HG02588 (cell line): ENCODE measurements at regions not wholly inside any gene's neighbourhood (a gene's known extent, or its start where the extent isn't known, plus 50 kb on each side); places are given as distances from the start of the nearest gene placed in this dataset.
"Not testable (repeated sequence)": the region's sequence is repeated elsewhere in the genome, so short reads cannot be mapped to it uniquely, and the experiment has no call there.

Experiments used
- ATAC-seq: cut with Tn5 transposase; IDR thresholded peaks from one replicate; pipeline ENCODE4 v1.9.1; 2021; ENCODE audit warnings: mild to moderate bottlenecking, moderate library complexity; ENCODE audit not compliant: unreplicated experiment

DNA sequence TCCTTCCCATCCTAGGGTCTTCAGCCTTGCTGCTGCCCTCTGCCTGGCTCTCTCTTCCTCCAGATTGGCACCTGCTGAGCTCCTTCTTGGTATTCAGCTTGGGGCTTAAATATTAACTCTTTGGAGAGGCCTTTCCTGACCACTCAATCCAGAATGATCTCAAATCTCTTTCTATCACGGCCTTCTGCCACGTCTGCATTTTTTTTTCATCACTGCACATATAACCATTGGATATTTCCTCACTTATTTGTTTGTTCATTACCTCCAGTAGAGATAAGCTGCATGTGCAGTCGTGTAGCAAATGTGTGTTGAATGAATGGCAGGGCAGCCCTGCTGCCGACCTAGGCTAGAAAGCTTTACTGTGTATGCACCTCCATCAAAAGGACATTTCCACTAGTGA is 51.6 kb upstream of the MPP7 start:
- no peak for ATAC-seq

DNA sequence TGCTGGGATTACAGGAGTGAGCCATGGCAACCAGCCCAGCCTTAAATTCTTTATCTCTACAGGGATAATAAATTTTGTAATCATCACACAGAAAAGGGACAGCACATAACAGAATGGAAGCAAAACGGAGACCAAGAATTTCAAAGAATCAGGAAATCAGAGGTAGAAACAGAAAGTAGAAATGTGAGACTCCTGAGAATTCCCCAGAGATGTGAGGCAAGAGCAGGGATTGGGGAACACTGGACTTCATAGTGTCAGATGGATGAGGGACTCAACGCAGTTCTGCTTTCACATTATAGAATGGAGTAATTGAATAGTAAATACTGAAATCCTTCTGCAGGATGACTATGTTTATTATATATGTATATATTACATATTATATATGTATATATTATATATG is 52.5 kb upstream of the MPP7 start:
- no peak for ATAC-seq

DNA sequence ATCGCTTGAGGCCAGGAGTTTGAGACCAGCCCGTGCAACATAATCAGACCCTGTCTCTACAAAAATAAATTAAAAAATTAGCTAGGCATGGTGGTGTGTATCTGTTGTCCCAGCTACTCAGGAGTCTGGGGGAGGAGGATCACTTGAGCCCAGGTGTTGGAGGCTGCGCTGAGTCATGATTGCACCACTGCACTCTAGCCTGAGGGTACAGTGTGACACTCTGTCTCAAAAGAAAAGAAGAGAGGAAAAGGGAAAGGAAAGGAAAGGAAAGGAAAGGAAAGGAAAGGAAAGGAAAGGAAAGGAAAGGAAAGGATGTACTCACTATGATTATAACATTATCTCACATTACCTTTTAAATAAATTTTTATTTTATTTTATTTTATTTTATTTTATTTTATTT is 56.5 kb upstream of the MPP7 start:
- no peak for ATAC-seq

DNA sequence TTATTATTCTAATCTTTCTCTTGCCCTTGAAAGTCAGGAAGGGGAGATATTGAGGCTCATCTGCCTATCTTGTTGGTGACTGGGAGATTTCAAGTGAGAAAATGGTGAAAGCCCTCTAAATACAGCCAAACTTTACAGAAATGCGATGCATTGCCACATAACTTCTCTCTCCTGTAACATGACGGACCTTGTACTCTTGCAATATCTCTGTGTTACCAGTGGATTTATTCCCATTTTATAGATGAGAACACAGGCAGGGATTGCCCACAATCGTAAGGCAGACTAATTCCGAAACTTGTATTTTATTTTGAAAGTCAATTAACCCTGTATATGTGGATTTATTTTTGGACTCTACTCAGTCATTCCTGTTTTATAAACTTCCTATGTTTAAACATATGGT is 57.3 kb upstream of the MPP7 start:
- ATAC-seq, result no peak

DNA sequence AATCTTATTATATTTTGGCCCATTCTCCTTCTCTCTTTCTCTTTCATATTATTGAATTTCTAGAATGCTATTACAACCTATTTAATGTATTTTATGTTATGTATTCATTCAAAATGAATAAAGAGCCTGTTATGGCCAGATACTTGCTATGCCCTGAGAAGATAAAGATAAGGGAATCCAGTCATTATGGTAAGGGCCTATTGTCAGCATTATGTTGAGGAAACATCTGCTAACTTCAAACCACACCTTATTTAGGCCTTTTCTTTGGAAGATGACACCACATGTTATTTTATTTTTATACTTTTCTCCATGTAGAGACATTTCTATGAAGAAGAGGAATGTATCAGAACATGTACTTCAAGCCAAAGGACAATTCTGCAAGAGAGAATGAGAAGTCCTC is 60.5 kb upstream of the MPP7 start:
- ATAC-seq, result no peak

DNA sequence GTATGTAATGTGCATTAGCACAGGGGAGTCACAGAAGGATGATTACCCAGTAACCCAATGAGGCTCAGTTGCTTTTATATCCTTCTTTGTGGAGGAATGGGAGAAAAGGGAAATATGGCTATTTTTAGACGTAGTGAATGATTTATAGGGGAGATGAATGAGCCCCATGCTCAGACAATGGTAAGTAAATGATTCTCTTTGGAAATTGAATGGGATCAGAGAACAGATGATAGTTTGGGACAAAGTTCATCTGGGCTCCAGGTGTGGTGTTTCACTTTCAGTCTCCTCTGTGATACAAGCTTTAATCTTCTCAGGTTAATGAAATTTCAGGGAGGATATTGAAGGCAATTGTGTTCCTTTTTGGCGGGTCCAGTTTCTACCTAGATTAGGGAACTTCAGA is 63.0 kb upstream of the MPP7 start:
- ATAC-seq, result no peak

DNA sequence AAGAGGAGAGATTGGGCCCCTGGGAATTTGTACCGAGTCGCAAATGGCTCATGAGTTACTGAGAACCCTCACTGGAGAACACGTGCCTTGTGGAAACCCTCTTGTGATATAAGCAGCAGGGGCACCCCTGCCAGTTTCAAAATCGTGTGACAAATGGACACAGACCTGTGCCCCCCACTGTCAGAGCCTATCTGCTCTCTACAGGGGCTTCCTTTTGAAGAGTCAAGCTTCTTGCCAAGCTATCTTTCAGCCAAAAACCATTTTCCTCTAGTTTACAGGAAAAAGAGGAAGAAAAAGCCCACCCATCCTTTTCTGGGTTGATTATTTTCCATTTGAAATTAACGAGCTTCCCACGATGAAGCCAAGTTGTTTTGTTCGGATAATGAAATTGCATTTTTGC is 64.1 kb upstream of the MPP7 start:
- no peak for ATAC-seq

DNA sequence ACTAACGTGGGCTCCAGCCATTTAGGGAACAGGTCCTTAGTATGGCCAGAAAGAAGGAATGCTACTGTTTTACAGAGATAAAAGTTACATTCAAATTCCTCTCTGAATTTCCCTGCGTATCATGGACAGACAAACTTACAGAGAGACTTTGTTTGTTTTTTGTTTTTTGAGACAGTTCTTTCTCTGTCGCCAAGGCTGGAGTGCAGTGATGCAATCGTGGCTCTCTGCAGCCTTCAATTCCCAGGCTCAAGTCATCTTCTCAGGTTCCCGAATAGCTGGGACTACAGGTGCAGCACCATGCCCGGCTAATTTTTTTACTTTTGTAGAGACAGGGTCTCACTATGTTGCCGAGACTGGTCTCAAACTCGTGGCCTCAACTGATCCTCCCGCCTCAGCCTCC is 64.5 kb upstream of the MPP7 start:
- ATAC-seq, result no peak

DNA sequence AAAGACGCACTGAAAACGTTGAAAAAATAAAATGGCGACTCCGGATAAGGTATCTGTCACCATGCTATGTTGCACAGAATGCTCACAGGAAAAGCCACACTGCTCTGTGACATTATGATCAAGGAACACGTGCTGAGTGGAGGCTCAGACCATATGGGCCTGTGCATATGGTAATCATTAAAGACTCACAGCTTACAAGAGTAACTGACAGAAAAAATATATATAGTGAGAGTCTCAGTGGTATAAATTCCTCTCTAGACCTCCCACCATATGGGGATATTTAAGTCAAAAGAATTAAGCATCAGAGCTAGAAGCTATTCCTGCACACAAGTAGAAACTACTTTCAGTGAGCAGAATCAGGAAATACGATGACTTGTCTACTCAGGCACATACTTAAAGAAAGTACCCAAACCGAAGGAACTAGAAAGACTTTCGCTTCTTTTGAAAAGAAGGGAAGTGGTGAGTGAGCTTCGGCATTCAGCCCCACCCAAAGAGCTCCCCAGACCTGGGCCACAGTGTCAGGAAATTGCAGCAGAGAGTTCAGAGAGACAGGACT is 65.1 kb upstream of the MPP7 start:
- ATAC-seq, result peak; percentile 87

DNA sequence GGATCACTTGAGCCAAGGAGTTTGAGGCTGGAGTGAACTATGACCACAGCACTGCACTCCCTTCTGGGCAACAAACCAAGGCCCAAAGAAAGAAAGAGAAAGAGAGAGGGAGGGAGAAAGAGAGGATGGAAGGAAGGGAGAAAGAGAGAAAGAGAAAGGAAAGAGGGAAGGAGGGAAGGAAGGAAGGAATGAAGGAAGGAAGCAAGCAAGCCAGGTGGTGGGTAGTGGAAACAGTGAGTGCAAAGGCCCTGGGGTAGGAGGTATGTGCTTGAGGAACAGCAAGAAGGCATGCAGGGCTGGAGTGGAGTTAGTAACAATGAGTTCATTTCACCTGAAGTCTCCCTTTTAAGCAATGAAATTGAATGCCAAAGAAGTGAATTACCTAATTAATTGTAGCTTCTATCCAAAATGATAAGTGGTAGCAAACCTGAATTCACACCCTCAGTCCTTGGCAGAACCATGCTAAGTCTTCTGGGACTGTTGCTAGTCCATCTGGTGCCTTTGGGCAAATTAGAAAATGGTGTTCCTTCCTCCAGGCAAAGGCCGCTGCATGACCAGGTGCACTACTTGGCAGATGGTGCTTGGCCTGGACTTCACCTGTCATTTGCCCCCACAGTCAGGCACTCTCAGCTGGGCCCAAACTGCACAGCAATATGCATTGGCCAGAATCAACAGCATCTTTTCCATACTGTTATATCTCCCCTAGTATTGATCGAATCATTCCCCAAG is 67.4 kb upstream of the MPP7 start:
- ATAC-seq, result no peak

DNA sequence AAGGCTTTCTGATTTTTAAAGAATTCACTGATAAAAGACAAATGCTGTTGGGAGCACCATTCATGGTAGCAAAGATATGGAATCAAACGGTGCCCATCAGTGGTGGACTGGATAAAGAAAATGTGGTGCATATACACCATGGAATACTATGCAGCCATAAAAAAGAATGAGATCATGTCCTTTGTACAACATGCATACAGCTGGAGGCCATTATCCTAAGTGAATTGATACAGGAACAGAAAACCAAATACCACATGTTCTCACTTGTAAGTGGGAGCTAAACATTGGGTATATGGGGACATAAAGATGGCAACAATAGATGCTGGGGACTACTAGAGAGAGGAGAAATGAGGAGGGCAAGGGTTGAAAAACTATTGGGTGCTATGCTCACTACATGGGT is 68.8 kb upstream of the MPP7 start:
- ATAC-seq, result not testable (repeated sequence)

DNA sequence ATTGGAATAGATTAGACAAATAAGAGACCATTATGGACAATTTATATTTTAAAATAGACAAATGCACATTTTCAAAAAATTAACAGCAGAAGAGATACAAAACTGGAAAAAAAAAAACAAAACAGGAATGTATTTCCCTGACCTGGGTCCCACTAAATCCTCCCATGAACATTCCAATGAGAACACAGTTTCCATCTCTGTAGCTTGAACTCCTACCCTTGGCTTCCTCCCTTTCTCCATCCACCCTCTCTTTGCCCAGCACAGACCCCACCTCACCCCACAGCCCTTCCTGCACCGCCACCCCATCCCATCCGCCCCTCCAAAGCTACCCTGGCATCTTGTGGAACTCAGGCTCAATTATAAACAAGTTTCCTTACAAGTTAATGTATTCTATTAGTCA is 71.2 kb upstream of the MPP7 start:
- no peak for ATAC-seq

DNA sequence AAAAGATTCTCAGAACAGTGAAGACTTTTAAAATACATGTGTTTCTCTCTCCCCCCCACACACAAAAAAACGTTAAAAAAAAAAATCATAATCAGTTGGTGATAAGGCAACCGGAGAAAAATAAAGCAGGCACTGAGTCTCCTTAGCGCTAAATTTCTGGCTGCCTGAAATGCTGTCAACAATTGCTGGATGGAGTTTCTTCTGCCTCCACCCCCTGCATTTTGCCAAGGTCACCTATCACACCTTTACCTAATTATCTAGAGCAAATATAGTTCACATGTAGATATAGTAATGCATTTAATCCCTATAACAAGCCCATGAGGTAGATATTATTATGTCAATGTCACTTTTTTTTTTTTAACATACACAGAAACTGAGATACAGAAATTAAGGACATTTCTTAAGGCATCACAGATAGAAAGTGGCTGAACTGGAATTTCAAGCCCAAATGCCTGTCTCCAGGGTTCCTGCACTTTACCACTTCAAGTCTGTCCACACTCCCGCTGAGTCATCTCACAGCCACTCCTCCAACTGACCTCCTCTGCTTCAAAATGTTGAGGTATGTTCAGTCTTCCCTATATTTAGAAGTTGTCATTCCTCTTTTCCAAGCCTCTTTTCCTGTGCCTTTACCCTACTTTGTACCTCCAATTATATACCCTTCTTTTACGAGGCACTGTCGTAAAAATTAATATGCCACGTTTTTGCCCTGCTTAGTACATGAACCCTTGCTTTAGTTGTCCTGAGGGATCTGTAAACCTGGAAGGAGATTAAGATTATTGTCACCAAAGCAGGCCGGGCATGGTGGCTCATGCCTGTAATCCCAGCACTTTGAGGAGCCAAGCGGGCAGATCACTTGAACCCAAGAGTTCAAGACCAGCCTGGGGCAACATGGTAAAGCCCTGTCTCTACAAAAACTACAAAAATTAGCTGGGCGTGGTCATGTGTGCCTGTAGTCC is 72.8 kb upstream of the MPP7 start:
- no peak for ATAC-seq

DNA sequence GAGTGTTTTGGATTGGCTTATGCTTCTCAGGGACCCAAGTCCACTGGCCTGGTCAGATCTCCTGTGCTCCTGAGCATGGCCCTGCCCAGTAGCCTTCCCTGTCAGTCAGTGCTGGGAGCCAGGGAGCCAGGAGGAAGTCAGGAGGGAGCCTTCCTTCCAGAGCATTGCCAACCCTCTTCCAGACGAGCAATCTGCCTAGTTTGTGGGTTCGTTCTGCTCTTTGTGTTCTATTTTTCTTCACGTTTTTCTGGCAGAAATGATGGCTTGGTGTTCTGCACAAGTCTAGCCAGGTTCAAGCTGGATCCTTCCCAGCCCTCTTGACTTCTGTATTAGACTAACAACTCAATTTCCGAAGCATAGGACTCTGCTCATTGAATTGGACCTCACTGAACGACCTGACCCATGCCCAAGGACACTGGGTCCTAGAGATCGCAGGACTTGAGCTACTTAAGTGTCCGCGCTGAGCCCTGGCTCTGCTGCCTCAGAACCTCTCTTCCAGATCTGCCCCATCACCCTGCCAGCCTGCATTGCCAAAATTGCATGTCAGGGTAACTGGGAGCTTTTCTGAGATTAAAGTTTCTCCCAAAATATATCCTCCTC is 76.2 kb upstream of the MPP7 start:
- ATAC-seq, result no peak

DNA sequence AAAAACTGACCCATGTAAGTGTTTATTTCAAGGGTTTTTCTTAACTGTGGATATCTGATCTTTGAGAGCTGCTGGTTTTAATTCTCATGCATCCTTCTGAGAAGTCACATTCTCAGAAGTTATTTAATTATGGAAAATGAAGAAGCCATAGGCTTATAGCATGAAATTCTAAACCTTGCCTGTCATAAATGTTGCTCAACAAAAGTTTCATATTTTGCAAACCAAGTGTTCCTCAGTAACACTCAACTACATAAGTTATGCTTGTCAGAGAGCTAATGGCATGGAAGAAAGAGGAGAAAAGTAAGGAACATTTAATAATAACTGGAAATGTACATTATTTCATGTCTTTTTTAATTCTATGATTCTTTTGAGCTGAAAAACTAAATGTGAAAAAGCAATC is 78.6 kb upstream of the MPP7 start:
- ATAC-seq, result no peak

DNA sequence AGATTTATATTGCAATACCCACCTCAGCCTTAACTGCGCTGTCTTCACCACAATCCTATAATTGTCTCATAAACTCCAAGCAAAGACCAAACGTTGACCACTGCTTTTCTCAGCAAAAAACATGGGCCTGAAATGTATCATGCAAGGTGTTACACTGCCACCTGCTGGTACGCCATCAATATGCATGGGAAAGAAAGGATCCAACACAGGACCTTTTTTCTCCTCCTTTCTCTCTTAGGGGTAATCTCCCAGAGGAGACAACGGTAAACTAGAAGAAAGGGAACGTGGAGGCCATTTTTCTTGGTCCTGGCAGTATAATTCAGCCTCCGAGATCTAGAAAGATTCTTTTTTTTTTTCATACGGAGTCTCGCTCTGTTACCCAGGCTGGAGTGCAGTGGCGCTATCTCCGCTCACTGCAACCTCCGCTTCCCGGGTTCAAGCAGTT is 79.1 kb upstream of the MPP7 start:
- peak; percentile 51 for ATAC-seq

DNA sequence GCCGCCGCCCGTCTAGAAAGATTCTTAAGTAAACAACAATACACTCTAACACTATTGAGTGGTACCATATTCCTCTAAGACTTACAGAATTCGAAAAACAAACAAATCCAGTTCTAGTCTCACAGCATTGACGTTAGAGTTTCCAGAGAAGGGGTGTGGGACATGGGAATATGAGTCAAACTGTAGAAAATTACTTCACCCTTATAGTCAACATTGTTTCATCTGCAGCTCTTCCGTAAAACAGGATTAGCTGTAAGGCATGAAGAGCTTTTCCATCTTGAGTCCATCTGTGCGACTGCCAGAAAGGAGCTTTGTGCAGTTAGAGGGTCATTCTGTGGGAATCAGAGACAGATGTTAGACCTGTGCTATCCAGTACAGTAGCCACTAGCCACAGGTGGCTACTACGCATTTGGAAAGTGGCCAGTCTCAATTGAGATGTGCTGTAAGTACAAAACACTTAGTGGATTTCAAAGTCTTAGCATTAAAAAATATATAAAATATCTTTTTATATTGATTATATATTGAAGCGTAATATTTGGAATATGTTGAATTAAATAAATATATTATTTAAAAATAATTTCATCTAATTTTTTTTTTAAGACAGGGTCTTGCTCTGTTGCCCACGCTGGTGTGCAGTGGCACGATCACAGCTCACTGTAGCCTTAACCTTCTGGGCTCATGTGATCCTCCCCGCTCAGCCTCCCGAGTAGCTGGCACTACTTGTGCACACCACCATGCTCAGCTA is 79.8 kb upstream of the MPP7 start:
- no peak for ATAC-seq

DNA sequence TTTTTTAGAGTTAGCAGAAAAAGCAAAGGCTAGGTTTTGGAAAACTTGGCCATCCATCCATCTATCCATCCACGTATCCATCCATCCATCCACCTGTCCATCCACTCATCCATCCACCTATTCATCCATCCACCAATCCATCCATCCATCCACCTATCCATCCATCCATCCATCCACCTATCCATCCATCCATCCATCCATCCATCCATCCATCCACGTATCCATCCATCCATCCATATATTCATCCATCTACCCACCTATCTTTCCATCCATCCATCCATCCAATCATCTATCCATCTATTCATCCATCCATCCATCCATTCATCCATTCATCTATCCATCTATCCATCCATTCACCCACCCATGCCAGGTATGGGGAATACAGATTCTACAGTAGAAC is 81.7 kb upstream of the MPP7 start:
- ATAC-seq, result no peak

DNA sequence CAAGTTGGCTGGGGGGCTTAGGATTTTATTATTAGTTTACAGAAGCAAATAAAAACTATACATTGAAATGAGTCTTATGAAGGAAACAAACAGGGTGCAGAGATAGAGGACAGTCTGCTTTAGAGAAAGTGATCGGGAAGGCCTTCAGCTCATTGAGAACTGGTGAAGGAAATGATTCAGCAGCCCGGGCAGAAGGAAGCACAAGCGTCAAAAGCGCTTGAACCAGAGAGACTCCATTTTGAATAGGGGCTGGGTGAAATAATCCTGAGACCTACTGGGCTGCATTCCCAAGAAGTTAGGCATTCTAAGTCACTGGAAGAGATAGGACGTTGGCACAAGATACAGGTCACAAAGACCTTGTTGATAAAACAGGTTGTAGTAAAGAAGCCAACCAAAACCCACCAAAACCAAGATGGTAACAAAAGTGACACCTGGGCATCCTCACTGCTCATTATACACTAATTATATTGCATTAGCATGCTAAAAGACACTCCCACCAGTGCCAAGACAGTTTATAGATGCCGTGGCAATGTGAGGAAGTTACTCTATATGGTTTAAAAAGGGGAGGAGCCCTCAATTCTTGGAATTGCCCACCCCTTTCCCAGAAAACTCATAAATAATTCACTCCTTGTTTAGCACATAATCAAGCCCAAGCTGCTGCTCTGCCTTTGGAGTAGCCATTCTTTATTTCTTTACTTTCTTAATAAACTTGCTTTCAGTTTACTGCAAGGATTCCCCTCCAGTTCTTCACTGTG is 83.1 kb upstream of the MPP7 start:
- no peak for ATAC-seq

DNA sequence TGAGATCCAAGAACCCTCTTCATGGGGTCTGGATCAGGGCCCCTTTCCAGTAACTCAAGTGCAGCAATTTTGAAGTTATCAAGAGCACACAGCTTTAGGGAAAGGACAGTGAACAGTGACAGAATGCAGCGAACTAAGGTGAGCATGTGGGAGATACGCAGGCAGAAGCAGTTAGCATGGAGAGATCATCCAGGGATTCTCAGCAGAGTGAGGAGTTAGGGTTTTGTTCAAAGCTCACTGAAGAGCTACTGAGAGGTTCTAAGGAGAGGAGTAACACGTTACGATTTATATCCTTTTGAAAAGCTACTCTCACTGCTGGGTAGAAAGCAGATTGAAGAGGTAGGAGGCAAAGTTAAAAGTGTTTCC is 83.6 kb upstream of the MPP7 start:
- no peak for ATAC-seq
